Breast epithelium (tissue), 3 donors: ENCODE measurements at regions not wholly inside any gene's neighbourhood (a gene's known extent, or its start where the extent isn't known, plus 50 kb on each side); places are given as distances from the start of the nearest gene placed in this dataset.

Experiments
- POLR2A ChIP-seq: fragments of 450-650 bp; IDR thresholded peaks from one replicate; pipeline ENCODE4 v1.6.1; 2016; ENCODE audit warnings: antibody characterized with exemption, mild to moderate bottlenecking, moderate library complexity
- POLR2AphosphoS5 ChIP-seq, 3 donors: sonication (generic); formaldehyde crosslinking; IDR thresholded peaks; one replicate each; pipeline ENCODE4 v1.6.1; 2017; ENCODE audit warnings: antibody characterized with exemption in 3 of 3
- TF ChIP-seq, protein P1 (sequence below), 3 donors: fragments of 450-650 bp; IDR thresholded peaks; one replicate each; pipeline ENCODE4 v1.5.1; 2016 to 2017; ENCODE audit warnings: antibody characterized with exemption in 3 of 3, mild to moderate bottlenecking in 3 of 3, moderate library complexity in 3 of 3

DNA sequence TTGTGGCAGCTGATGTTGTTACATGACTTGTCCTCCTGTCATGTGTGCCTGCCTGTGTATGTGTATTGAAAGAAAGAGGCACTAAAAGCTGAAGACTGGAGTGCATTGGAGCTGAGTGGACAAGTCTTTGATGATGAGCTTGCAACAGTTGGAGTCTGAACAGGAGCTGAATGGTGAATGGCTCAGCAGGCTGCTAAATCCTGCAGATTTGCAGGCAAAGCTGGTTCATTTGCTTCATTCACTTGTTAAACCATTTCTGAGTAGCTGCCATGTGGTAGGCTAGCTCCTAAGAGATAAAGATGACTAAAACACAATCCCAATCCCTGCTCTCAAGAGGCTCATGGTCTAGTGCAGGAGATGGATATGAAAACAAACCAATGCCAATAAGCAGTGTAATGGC, 217.3 kb downstream of the CHRDL1 start:
- TF ChIP-seq, protein P1, sequence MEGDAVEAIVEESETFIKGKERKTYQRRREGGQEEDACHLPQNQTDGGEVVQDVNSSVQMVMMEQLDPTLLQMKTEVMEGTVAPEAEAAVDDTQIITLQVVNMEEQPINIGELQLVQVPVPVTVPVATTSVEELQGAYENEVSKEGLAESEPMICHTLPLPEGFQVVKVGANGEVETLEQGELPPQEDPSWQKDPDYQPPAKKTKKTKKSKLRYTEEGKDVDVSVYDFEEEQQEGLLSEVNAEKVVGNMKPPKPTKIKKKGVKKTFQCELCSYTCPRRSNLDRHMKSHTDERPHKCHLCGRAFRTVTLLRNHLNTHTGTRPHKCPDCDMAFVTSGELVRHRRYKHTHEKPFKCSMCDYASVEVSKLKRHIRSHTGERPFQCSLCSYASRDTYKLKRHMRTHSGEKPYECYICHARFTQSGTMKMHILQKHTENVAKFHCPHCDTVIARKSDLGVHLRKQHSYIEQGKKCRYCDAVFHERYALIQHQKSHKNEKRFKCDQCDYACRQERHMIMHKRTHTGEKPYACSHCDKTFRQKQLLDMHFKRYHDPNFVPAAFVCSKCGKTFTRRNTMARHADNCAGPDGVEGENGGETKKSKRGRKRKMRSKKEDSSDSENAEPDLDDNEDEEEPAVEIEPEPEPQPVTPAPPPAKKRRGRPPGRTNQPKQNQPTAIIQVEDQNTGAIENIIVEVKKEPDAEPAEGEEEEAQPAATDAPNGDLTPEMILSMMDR (IDR thresholded peaks at IDR 0.05): no peak
- TF ChIP-seq POLR2A: no peak
- TF ChIP-seq POLR2AphosphoS5 (IDR thresholded peaks at IDR 0.05): no peak
